ENCODE measurements at regions not wholly inside any gene's neighbourhood (a gene's known extent, or its start where the extent isn't known, plus 50 kb on each side); places are given as distances from the start of the nearest gene placed in this dataset.

DNA sequence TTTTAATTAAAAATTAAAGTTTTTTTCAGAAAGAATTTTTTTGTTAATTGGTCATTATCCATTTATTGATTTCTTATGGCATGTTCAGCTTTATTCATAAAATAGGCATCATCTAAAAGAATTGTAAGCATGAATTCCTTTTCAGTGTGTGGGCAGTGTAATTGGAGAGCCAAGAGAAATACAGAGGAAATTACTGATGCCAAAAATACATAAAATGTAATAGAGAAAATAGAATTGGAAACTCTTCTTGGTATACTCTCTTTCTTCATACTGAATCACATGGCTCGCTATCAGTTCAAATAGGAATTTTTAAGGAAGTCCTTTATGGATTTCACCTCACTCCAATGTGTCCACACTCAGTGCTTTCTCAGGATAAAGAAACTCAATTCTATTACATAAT is 663.6 kb upstream of the NRXN1 start:
- TF ChIP-seq, protein P1, sequence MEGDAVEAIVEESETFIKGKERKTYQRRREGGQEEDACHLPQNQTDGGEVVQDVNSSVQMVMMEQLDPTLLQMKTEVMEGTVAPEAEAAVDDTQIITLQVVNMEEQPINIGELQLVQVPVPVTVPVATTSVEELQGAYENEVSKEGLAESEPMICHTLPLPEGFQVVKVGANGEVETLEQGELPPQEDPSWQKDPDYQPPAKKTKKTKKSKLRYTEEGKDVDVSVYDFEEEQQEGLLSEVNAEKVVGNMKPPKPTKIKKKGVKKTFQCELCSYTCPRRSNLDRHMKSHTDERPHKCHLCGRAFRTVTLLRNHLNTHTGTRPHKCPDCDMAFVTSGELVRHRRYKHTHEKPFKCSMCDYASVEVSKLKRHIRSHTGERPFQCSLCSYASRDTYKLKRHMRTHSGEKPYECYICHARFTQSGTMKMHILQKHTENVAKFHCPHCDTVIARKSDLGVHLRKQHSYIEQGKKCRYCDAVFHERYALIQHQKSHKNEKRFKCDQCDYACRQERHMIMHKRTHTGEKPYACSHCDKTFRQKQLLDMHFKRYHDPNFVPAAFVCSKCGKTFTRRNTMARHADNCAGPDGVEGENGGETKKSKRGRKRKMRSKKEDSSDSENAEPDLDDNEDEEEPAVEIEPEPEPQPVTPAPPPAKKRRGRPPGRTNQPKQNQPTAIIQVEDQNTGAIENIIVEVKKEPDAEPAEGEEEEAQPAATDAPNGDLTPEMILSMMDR (IDR thresholded peaks at IDR 0.05), result no peak
- TF ChIP-seq POLR2A (IDR thresholded peaks at IDR 0.05), result no peak

Data from right lobe of liver (tissue), 4 donors.